ENCODE measurements at regions not wholly inside any gene's neighbourhood (a gene's known extent, or its start where the extent isn't known, plus 50 kb on each side); places are given as distances from the start of the nearest gene placed in this dataset.

GRCh38 chr6:40124924-40125323, 190.7 kb upstream of the MOCS1 start:
- no peak for ATAC-seq (ENCODE audit: low read depth)
- Mint-ChIP-seq H3K4me1 (no peaks in the 10 kb centered on the region), H3K27me3 (peaks cover 6% of the 10 kb centered on the region), H3K9me3 (no peaks in the 10 kb centered on the region), H3K27ac (no peak overlapping the region), H3K4me3 (no peak overlapping the region), H3K36me3 (no peaks in the 10 kb centered on the region)
- no peak for DNase-seq (ENCODE audit: low spot score in 2 of 2)

- no peaks in the 10 kb centered on the region for H3K36me3 Mint-ChIP-seq
- no peak overlapping the region for H3K4me3 Mint-ChIP-seq
- H3K27ac Mint-ChIP-seq, result no peak overlapping the region
- no peaks in the 10 kb centered on the region for H3K4me1 Mint-ChIP-seq
- no peaks in the 10 kb centered on the region for H3K9me3 Mint-ChIP-seq
- ATAC-seq (ENCODE audit: low read depth) (no peak), DNase-seq (ENCODE audit: low spot score in 2 of 2) (no peak)
- H3K27me3 Mint-ChIP-seq, result peaks cover 12% of the 10 kb centered on the region
Measured at GRCh38 chr6:40116832-40117231, 182.6 kb upstream of the MOCS1 start.

- DNase-seq (ENCODE audit: low spot score in 2 of 2) (no peak), ATAC-seq (ENCODE audit: low read depth) (no peak)
- peaks cover 1% of the 10 kb centered on the region for H3K9me3 Mint-ChIP-seq
- H3K27ac Mint-ChIP-seq, result no peak overlapping the region
- H3K36me3 Mint-ChIP-seq, result no peaks in the 10 kb centered on the region
- H3K27me3 Mint-ChIP-seq, result peaks cover 14% of the 10 kb centered on the region
- H3K4me1 Mint-ChIP-seq, result no peaks in the 10 kb centered on the region
- H3K4me3 Mint-ChIP-seq, result no peak overlapping the region
Measured at GRCh38 chr6:40112350-40112749, 178.1 kb upstream of the MOCS1 start.

- H3K27me3 Mint-ChIP-seq, result peaks cover 15% of the 10 kb centered on the region
- H3K36me3 Mint-ChIP-seq, result no peaks in the 10 kb centered on the region
- H3K27ac Mint-ChIP-seq, result no peak overlapping the region
- no peak for ATAC-seq (ENCODE audit: low read depth)
- H3K4me1 Mint-ChIP-seq, result no peaks in the 10 kb centered on the region
- H3K9me3 Mint-ChIP-seq, result peaks cover 1% of the 10 kb centered on the region
- H3K4me3 Mint-ChIP-seq, result no peak overlapping the region
- no peak for DNase-seq (ENCODE audit: low spot score in 2 of 2)
Measured at GRCh38 chr6:40108736-40109135, 174.5 kb upstream of the MOCS1 start.

- Mint-ChIP-seq H3K27me3 (peaks cover 6% of the 10 kb centered on the region), H3K4me1 (no peaks in the 10 kb centered on the region), H3K4me3 (no peak overlapping the region), H3K27ac (no peak overlapping the region), H3K36me3 (no peaks in the 10 kb centered on the region), H3K9me3 (peaks cover 1% of the 10 kb centered on the region)
- DNase-seq (ENCODE audit: low spot score in 2 of 2), result no peak
- no peak for ATAC-seq (ENCODE audit: low read depth)
Measured at GRCh38 chr6:40106840-40107239, 172.6 kb upstream of the MOCS1 start.

GRCh38 chr6:40098774-40099173, 164.5 kb upstream of the MOCS1 start:
- no peaks in the 10 kb centered on the region for H3K4me1 Mint-ChIP-seq
- no peaks in the 10 kb centered on the region for H3K36me3 Mint-ChIP-seq
- no peak for DNase-seq (ENCODE audit: low spot score in 2 of 2)
- no peak overlapping the region for H3K27ac Mint-ChIP-seq
- no peaks in the 10 kb centered on the region for H3K9me3 Mint-ChIP-seq
- no peak for ATAC-seq (ENCODE audit: low read depth)
- no peaks in the 10 kb centered on the region for H3K27me3 Mint-ChIP-seq
- H3K4me3 Mint-ChIP-seq, result no peak overlapping the region

GRCh38 chr6:40097590-40097989, 163.3 kb upstream of the MOCS1 start:
- Mint-ChIP-seq H3K9me3 (peaks cover 2% of the 10 kb centered on the region), H3K27ac (no peak overlapping the region), H3K4me3 (no peak overlapping the region), H3K27me3 (no peaks in the 10 kb centered on the region), H3K4me1 (no peaks in the 10 kb centered on the region), H3K36me3 (no peaks in the 10 kb centered on the region)
- ATAC-seq (ENCODE audit: low read depth) (no peak), DNase-seq (ENCODE audit: low spot score in 2 of 2) (no peak)

GRCh38 chr6:40083141-40083920, 149.1 kb upstream of the MOCS1 start:
- DNase-seq (ENCODE audit: low spot score in 2 of 2) (no peak), ATAC-seq (ENCODE audit: low read depth) (no peak)
- H3K9me3 Mint-ChIP-seq, result no peaks in the 10 kb centered on the region
- H3K27me3 Mint-ChIP-seq, result peaks cover 6% of the 10 kb centered on the region
- H3K36me3 Mint-ChIP-seq, result no peaks in the 10 kb centered on the region
- H3K4me1 Mint-ChIP-seq, result no peaks in the 10 kb centered on the region
- H3K27ac Mint-ChIP-seq, result no peak overlapping the region
- H3K4me3 Mint-ChIP-seq, result no peak overlapping the region

- Mint-ChIP-seq H3K27ac (no peak overlapping the region), H3K4me1 (no peaks in the 10 kb centered on the region), H3K27me3 (peaks cover 3% of the 10 kb centered on the region), H3K4me3 (no peak overlapping the region), H3K9me3 (no peaks in the 10 kb centered on the region), H3K36me3 (no peaks in the 10 kb centered on the region)
- ATAC-seq (ENCODE audit: low read depth) (no peak), DNase-seq (ENCODE audit: low spot score in 2 of 2) (no peak)
Measured at GRCh38 chr6:40082278-40083043, 148.2 kb upstream of the MOCS1 start.

GRCh38 chr6:40077736-40078135, 143.5 kb upstream of the MOCS1 start:
- Mint-ChIP-seq H3K36me3 (no peaks in the 10 kb centered on the region), H3K4me1 (no peaks in the 10 kb centered on the region), H3K9me3 (no peaks in the 10 kb centered on the region), H3K27me3 (peaks cover 13% of the 10 kb centered on the region), H3K4me3 (no peak overlapping the region), H3K27ac (no peak overlapping the region)
- ATAC-seq (ENCODE audit: low read depth), result no peak
- no peak for DNase-seq (ENCODE audit: low spot score in 2 of 2)

GRCh38 chr6:40077315-40077714, 143.1 kb upstream of the MOCS1 start:
- peaks cover 13% of the 10 kb centered on the region for H3K27me3 Mint-ChIP-seq
- ATAC-seq (ENCODE audit: low read depth), result no peak

GRCh38 chr6:40075056-40075590, 140.9 kb upstream of the MOCS1 start:
- H3K9me3 Mint-ChIP-seq, result no peaks in the 10 kb centered on the region
- DNase-seq (ENCODE audit: low spot score in 2 of 2), result no peak
- no peaks in the 10 kb centered on the region for H3K4me1 Mint-ChIP-seq
- no peak overlapping the region for H3K4me3 Mint-ChIP-seq
- no peaks in the 10 kb centered on the region for H3K36me3 Mint-ChIP-seq
- ATAC-seq (ENCODE audit: low read depth), result no peak
- H3K27me3 Mint-ChIP-seq, result peaks cover 13% of the 10 kb centered on the region
- H3K27ac Mint-ChIP-seq, result no peak overlapping the region

More at GRCh38 chr6:40077315-40077714, 143.1 kb upstream of the MOCS1 start:
- no peak for DNase-seq (ENCODE audit: low spot score in 2 of 2)
- Mint-ChIP-seq H3K9me3 (no peaks in the 10 kb centered on the region), H3K4me1 (no peaks in the 10 kb centered on the region), H3K4me3 (no peak overlapping the region), H3K36me3 (no peaks in the 10 kb centered on the region), H3K27ac (no peak overlapping the region)

- ATAC-seq (ENCODE audit: low read depth), result no peak
Measured at GRCh38 chr6:40074306-40075055, 140.2 kb upstream of the MOCS1 start.

GRCh38 chr6:40066372-40066771, 132.1 kb upstream of the MOCS1 start:
- DNase-seq (ENCODE audit: low spot score in 2 of 2) (no peak), ATAC-seq (ENCODE audit: low read depth) (no peak)
- Mint-ChIP-seq H3K9me3 (peaks cover 2% of the 10 kb centered on the region), H3K4me1 (no peaks in the 10 kb centered on the region), H3K27me3 (no peaks in the 10 kb centered on the region), H3K27ac (no peak overlapping the region), H3K36me3 (no peaks in the 10 kb centered on the region), H3K4me3 (no peak overlapping the region)

More at GRCh38 chr6:40074306-40075055, 140.2 kb upstream of the MOCS1 start:
- Mint-ChIP-seq H3K4me1 (no peaks in the 10 kb centered on the region), H3K27me3 (peaks cover 13% of the 10 kb centered on the region), H3K4me3 (no peak overlapping the region), H3K36me3 (no peaks in the 10 kb centered on the region), H3K9me3 (no peaks in the 10 kb centered on the region), H3K27ac (no peak overlapping the region)
- DNase-seq (ENCODE audit: low spot score in 2 of 2), result no peak
